Amygdala (tissue), 56 donors: ENCODE measurements at regions not wholly inside any gene's neighbourhood (a gene's known extent, or its start where the extent isn't known, plus 50 kb on each side); places are given as distances from the start of the nearest gene placed in this dataset.

Experiments
- DNase-seq, 56 donors: peaks; one replicate each; lab custom pipeline; 2025; lab: John Stamatoyannopoulos, UW

GRCh38 chr11:134882671-134883297 is 470.7 kb upstream of the B3GAT1 start:
- no peak for DNase-seq

GRCh38 chr11:134882141-134882540 is 470.1 kb upstream of the B3GAT1 start:
- DNase-seq: no peak

DNA sequence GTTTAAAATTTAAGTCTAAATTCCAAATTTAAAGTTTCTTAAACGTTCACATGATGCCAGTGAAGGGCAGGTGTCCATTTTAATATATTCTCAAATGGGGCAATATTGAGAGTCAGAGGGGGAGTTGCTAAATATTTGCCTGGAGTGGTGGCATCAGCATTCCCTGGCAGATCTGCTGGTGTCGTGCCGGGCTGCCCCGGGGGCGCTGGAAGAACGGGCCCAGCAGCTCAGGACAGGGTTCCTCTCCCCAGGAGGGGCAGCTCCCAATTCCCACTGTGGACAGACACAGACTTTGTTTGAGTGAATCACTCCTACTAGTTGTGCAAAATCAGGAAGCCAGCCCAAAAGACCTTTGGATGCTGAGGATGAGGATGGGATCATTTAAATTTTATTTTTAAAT is 468.7 kb upstream of the B3GAT1 start:
- DNase-seq: no peak

GRCh38 chr11:134879931-134880330 is 467.9 kb upstream of the B3GAT1 start:
- DNase-seq: no peak

GRCh38 chr11:134879341-134879740 is 467.3 kb upstream of the B3GAT1 start:
- no peak for DNase-seq

- no peak for DNase-seq
Observed at GRCh38 chr11:134878785-134879184, 466.7 kb upstream of the B3GAT1 start.

DNA sequence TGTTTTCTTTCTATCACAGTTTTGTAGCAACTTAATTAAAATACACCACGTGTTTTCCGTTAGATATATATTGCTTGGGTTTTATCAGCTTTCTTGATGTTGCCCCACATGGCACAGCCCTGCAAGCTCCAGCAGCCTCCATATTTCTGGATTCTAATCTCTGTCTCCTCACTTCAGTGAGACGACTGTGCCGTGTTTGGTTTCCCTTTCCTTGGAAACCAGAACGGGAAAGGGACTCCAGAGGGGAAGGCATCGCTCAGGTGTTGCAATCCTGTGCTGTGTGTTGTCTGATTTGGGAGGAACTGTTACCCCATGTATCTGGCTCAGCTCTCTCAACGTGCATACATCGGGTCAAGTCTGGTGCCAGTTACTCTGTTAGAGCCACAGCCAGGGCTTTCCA is 464.2 kb upstream of the B3GAT1 start:
- no peak for DNase-seq

DNA sequence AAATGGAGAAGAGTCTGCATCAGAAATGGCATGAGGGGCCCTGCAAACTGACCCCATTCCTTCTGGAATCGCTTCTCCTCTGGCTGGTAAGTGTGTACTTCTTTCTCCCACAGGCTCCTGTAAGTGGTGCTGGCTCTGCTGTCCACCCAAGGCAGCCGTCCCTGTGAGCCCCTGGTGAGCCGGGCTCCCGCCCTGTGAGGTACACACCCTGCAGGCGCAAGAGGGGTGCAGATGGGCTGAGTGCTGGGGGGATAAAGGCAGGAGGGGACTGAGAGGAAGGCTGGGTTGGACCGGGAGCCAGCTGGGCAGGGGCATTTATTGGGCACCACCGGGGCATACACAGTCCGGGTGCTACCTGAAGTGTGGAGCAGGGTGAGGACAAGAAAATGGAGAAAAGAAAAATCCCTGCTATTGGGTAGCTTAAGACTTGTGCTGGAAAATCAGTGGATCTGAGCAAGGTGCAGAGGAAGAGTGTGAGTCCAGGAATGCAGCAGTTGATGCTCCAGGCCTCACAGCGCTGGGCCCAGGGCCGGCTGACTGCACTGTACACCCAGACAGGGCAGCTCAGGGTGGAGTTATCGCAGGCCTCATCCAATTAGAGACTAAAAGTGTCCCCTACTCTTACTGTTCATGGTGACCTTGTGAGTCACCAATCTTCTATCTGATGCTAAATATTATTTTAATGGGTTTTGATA is 455.1 kb upstream of the B3GAT1 start:
- DNase-seq: no peak

DNA sequence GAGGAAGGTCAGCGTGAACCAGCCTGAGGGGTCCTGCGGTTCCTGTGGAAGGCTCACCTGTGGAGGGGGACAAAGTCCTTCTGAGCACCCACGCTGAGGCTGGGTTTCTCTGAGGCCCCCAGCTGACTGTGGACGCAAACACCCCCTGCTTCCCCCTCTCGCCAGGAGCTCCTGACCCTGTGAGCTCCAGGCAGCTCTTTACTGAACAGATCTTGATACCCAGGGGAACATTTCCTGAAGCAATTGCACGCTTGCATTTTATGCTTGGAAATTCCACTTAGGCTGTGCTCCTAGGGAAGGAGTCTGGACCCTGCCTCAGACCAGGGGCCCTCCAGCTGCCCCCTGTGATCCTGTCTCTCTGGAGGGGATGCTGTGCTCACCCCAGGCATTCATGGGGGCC is 454.2 kb upstream of the B3GAT1 start:
- DNase-seq: no peak

DNA sequence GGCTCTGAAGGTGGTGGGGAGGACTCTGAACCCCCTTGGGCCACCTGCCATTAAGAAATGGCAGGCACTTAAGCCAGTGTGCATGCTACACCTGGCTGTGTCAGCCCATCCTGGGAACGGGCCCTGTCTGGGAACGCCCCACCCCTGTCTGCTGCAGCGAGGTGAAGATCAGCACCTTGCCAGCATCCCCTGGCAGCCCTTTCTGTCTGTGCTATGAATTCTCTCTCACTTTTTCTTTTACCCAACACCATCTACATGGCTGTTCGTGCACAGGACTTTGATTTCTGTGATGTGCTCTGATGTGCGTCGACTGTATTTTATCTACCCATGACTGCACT is 452.9 kb upstream of the B3GAT1 start:
- DNase-seq: no peak

DNA sequence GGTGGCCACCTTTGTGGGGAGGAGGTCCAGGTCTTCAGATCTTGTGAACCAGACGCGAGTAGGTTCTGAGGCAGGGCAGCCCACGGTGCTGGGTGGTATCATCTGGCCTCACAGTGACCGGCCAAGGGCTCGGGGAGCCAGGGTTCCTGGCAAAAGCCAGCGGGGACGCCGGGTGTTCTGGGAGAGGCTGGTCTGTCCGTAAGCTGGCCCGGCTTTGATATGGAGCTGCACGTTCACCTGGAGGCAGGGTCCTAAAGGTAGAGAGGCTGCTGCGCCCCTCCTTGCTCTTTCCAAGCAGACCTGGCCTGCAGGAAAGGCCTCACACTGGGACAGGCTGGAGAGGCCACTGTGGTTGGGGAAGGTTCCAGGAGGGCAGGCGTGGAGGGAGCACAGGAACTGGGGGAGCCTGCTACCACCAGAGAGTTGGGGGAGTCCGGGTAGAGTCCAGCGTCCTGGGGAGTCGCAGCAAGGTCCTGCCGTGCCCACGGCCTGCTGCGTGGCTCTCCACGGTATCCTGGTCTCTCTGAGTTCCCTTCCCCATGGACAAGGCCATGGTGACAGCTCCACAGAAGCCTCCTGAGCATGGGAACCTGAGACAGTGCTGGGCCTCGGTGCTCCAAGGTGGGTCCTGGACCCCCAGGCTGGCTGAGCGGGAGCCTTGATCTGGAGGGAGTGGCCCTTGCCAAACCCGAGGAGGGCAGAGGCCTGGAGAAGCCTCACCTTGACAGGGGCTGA is 452.4 kb upstream of the B3GAT1 start:
- DNase-seq: no peak

DNA sequence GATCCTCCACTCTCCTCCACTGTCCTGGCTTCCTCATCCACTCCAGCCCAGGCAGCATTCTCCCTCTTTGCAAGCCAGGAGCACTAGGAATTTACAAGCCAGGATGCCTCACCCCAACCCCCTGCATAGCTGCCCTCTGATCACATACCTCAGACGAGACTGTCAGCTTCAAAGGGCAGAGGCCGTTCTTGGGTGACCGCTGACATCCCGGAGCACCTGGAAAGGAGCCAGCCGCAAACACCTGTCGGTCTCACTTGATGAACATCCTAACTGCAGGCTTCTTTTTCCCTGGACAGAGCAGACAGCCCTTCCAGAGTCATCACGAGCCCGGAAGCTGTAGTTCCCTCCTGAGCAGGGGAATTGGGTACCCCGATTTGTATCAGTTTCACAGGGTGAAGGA is 451.3 kb upstream of the B3GAT1 start:
- no peak for DNase-seq

DNA sequence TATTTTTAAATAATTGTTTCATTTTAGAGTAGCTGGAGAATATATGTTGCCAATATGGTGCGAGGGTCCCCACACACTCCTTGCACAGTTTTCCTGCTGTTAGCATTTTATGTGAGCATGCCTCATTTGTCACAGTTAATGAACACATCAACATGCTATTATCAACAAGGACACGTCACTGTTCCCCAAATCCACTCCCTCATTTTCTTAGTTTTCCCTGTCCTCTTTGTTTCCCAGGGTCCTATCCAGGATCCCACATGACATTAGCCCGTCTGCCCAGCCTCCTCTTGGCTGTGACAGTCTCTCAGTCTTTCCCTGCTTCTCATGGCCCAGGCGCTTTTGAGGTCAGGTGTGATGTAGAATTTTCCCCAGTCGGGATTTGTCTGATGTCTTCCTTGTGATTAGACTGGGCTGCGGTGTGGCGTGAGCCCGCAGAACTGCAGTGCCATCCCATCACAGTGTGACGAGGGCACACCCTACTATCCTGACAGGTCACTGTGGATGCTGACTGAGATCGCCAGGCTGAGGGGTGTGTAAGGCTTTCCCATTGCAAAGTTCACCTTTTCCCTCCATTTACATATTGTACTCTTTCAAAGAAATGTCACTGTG is 450.6 kb upstream of the B3GAT1 start:
- DNase-seq: no peak

DNA sequence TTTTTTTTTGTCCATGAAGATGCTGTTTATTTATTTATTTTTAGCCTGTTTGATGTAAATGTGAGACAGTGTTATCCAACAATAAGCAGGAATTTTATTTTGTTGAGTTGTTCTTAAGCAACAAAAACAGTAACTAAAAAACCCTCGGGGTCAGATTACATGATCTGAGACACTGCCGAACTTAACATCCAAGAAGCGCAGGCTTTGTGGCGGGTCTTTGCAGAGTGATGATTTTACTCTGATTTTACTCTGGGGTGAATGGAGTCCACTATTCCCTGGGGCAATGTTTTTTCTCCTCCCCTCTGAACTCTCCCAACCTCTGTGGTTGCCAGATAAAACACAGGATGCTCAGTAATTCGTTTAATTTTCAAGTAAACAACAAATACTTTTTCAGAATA is 450.1 kb upstream of the B3GAT1 start:
- no peak for DNase-seq

DNA sequence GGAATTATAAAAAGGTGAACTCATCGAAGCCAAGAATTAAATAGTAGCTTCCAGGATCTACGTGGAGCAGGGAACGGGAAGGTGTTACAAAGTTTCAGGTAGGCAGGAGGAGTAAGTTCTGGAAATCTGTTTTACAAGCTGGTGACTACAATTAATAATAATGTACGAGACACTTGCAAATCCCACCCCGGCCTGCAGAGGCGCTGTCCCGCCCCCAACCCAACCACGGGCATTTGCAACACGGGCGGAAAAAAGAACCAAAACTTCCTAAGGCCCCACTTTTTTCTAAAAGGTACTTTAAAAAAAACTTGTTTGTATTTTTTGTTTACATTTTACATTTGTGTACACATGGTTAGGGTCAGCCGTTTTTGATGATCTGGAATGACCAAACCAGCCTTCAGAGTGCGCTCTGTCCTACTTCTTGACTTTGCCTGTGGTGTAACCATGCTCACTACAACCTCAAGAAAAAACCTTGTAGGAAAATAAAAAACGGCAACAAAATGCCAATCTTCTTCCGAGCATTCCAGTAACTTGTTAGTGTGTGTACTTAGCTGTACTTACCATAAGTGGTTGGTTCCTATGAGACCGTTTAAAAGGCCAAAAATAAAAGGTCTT is 449.6 kb upstream of the B3GAT1 start:
- DNase-seq: no peak

- DNase-seq: no peak
Observed at GRCh38 chr11:134858783-134859480, 446.9 kb upstream of the B3GAT1 start.

DNA sequence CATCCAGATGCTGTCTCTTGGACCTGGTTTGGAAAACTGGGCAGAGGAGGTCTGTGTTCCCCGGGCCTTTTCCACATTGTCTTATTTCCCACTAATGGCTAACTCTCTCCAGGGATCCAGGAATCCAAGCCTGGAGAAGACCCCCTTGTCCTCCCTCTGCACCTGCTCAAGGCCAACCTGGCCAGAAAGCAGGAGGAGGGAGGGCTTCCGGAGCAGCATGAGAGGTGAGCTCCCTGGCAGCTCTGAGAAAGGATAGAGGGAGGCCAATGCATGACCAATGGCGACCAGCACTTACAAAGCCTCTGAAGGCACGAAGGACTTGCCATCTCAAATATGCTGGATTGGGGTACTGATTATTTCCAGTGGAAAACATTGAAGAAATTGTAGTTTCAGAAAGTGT is 445.0 kb upstream of the B3GAT1 start:
- DNase-seq: no peak

DNA sequence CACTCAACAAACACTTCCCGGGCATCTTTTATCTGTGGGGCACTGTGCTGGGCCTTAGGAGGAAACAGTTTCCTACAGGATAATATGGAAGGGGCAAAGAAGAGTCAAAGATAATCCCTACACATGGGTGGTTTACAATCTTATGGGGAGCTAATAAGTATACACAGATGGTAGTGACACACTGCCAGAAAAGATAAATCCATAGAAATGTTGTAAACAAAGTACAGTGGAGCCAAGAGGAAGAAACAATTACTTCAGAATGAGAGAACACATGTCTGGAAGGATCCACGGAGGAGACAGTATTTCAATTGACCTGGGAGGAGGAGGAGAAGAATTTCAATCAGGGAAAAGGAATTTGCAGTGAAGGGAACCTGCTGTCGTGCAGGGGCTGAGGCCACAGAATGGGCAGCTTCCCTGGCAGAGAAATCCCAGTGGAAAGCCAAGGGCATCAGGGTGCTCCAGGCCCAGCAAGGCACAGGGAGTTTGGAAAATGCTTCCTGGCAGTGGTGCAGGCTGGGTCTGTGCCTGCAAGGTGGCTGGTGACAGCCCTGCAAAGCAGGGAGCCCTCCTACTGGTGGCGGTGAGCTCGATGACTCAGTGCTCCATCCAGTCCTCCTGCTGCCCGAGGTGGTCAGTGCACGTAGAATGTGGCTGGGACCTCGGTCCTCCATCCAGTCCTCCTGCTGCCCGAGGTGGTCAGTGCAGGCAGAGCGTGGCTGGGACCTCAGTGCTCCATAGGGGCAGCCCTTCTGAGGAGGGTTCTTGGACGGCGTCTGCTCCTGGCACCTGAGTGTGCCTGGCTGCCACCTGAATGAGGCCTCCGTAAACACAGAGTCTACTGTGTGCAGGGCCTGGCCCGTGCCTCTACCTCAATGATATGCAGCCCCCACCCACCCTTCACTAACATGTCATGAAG is 444.3 kb upstream of the B3GAT1 start:
- DNase-seq: no peak
